ENCODE measurements at regions not wholly inside any gene's neighbourhood (a gene's known extent, or its start where the extent isn't known, plus 50 kb on each side); places are given as distances from the start of the nearest gene placed in this dataset.

GRCh38 chr7:34342387-34342786, 315.6 kb upstream of the NPSR1 start:
- no peak overlapping the region for H2AFZ ChIP-seq (replicated peaks; ENCODE audit: low read length, poor library complexity)
- no CpG with 5 or more reads among the region's 1 CpG for WGBS, 2 experiments (ENCODE audit: extremely low coverage in 2 of 2, insufficient read length in 1 of 2)
- H3K4me3 ChIP-seq (ENCODE audit: insufficient read depth, low read depth, low read length) = no peak overlapping the region
- no peak overlapping the region for H2AK9ac ChIP-seq (replicated peaks; ENCODE audit: low read depth, low read length, poor library complexity)
- TF ChIP-seq ELK1 (IDR thresholded peaks at IDR 0.05; ENCODE audit: borderline replicate concordance, low read depth, low read length) = no peak
- no peak for TF ChIP-seq FOS (IDR thresholded peaks at IDR 0.05; ENCODE audit: low read depth, low read length)
- TF ChIP-seq RFX5 (IDR thresholded peaks at IDR 0.05; ENCODE audit: low read depth, low read length) = no peak
- TF ChIP-seq SMC3 (IDR thresholded peaks at IDR 0.05; ENCODE audit: low read depth, low read length) = no peak
- no peak for TF ChIP-seq CEBPB (IDR thresholded peaks at IDR 0.05; ENCODE audit: low read depth, low read length)
- TF ChIP-seq MAZ (IDR thresholded peaks at IDR 0.05; ENCODE audit: borderline replicate concordance, low read depth, low read length) = no peak
- no peak for TF ChIP-seq RCOR1 (IDR thresholded peaks at IDR 0.05; ENCODE audit: insufficient replicate concordance, low read length)
- no peak for TF ChIP-seq CTCF (conservative IDR thresholded peaks at IDR 0.05; ENCODE audit: low read depth, low read length)
- TF ChIP-seq NFE2L2 (IDR thresholded peaks at IDR 0.05; ENCODE audit: low read depth, low read length) = no peak
- TF ChIP-seq CHD1 (IDR thresholded peaks at IDR 0.05; ENCODE audit: low read depth, low read length) = no peak
- no peak for TF ChIP-seq RAD21 (IDR thresholded peaks at IDR 0.05; ENCODE audit: low read length)
- no peak for TF ChIP-seq USF2 (IDR thresholded peaks at IDR 0.05; ENCODE audit: low read depth, low read length)
- TF ChIP-seq POLR2A (IDR thresholded peaks at IDR 0.05; ENCODE audit: low read depth, low read length) = no peak
- no peak for TF ChIP-seq MXI1 (IDR thresholded peaks at IDR 0.05; ENCODE audit: borderline replicate concordance, low read depth, low read length)
- H2BK5ac ChIP-seq (ENCODE audit: low read depth, low read length, poor library complexity, severe bottlenecking) = no peak overlapping the region
- H4K91ac ChIP-seq (ENCODE audit: insufficient read depth, low read depth, low read length) = no peak overlapping the region
- no peak overlapping the region for H4K8ac ChIP-seq (ENCODE audit: low read depth in 2 of 2, low read length in 2 of 2)
- H3K23ac ChIP-seq (ENCODE audit: low read depth, low read length) = no peak overlapping the region
- no peak overlapping the region for H2AK5ac ChIP-seq (ENCODE audit: low read depth, low read length)
- intact Hi-C loops (cut with micrococcal nuclease) (no loop called here), dilution Hi-C loops (cut with HindIII; ENCODE audit: low sequenced_read_pairs, unreplicated experiment) (no loop called here), in situ Hi-C loops (cut with MboI; ENCODE audit: low sequenced_read_pairs) (no loop called here)
- no peaks in the 10 kb centered on the region for H4K20me1 ChIP-seq (ENCODE audit: insufficient read depth, low read length)
- H3K56ac ChIP-seq (ENCODE audit: extremely low read depth, insufficient read depth, low read length) = no peak overlapping the region
- no peaks in the 10 kb centered on the region for H3K9me1 ChIP-seq (ENCODE audit: insufficient read depth, low read length)
- no peak overlapping the region for H3K9ac ChIP-seq (ENCODE audit: low read depth, low read length)
- no peaks in the 10 kb centered on the region for H3K79me1 ChIP-seq (ENCODE audit: low read depth in 1 of 2, low read length in 2 of 2)
- H4K5ac ChIP-seq (ENCODE audit: low read depth, low read length) = no peak overlapping the region
- H2BK120ac ChIP-seq (ENCODE audit: low read depth, low read length) = no peak overlapping the region
- H3K4me1 ChIP-seq (ENCODE audit: control insufficient read depth, insufficient read depth, low read length) = no peaks in the 10 kb centered on the region; the same call in 1 of the 2 replicates
- H3K27ac ChIP-seq (ENCODE audit: insufficient read depth, low read length) = no peak overlapping the region
- CTCF ChIA-PET = no interaction called here
- H3K27me3 ChIP-seq (ENCODE audit: control insufficient read depth, insufficient read depth, low read length) = no peaks in the 10 kb centered on the region; the same call in 1 of the 2 replicates
- DNase-seq (no peak), ATAC-seq (ENCODE audit: low read depth) (no peak)
- no peak overlapping the region for H3K4ac ChIP-seq (ENCODE audit: low read depth, low read length)
- no peak overlapping the region for H2BK20ac ChIP-seq (ENCODE audit: low read depth, low read length)
- BruUV-seq (replicated peaks) = no TSS peak
- no peak overlapping the region for H3K18ac ChIP-seq (ENCODE audit: low read depth, low read length)
- no peak overlapping the region for H2BK15ac ChIP-seq (ENCODE audit: low read depth, low read length)
- no peaks in the 10 kb centered on the region for H3K36me3 ChIP-seq (ENCODE audit: control insufficient read depth, insufficient read depth, low read length)
- no peak overlapping the region for H3K4me2 ChIP-seq (ENCODE audit: low read depth, low read length)
- POLR2A ChIA-PET (ENCODE audit: unreplicated experiment) = no interaction called here
- no peaks in the 10 kb centered on the region for H3K9me3 ChIP-seq (ENCODE audit: control insufficient read depth, insufficient read depth, low read length)
- H3K14ac ChIP-seq (replicated peaks; ENCODE audit: low read depth, low read length) = no peak overlapping the region

All from IMR-90 (cell line).